IPS-18a (cell line): ENCODE measurements at regions not wholly inside any gene's neighbourhood (a gene's known extent, or its start where the extent isn't known, plus 50 kb on each side); places are given as distances from the start of the nearest gene placed in this dataset.

Experiments used
- H3K27ac ChIP-seq: one replicate; pipeline ENCODE4 v1.5.1; 2013; ENCODE audit warnings: low read length
- H3K27me3 ChIP-seq: one replicate; pipeline ENCODE4 v1.6.1; 2013; ENCODE audit warnings: mild to moderate bottlenecking, low read length; ENCODE audit not compliant: control insufficient read depth, insufficient read depth
- H3K36me3 ChIP-seq: one replicate; pipeline ENCODE4 v1.6.1; 2013; ENCODE audit warnings: low read depth, low read length; ENCODE audit not compliant: control insufficient read depth
- H3K4me1 ChIP-seq: one replicate; pipeline ENCODE4 v1.6.1; 2013; ENCODE audit warnings: low read depth, low read length; ENCODE audit not compliant: control insufficient read depth
- H3K4me3 ChIP-seq: one replicate; pipeline ENCODE4 v1.5.1; 2013; ENCODE audit warnings: low read length
- H3K9ac ChIP-seq: one replicate; pipeline ENCODE4 v1.6.1; 2013; ENCODE audit warnings: mild to moderate bottlenecking, low read length, moderate library complexity
- H3K9me3 ChIP-seq: one replicate; pipeline ENCODE4 v1.6.1; 2013; ENCODE audit warnings: low read depth, low read length; ENCODE audit not compliant: control insufficient read depth

DNA sequence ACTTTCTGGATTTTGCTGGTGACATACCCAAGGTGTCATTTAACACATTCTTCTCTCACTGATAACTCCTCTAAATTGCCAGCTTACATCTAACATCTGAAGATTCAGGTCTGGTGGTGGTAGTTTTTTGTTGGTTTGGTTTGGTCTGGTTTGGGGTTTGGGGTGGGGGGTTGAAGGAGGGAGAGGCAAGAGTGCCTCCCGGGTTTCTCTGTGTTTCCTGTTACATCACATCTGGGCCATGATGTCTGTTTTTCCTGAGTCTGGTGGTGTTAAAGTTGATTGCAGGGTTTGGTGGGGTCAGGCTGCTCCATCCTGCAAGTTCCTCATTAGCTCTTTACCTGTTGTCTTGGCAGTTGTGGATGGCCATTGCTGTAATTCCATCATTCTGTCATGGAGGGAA is 155.8 kb upstream of the UBL3 start:
- H3K9me3 ChIP-seq = no peaks in the 10 kb centered on the region

DNA sequence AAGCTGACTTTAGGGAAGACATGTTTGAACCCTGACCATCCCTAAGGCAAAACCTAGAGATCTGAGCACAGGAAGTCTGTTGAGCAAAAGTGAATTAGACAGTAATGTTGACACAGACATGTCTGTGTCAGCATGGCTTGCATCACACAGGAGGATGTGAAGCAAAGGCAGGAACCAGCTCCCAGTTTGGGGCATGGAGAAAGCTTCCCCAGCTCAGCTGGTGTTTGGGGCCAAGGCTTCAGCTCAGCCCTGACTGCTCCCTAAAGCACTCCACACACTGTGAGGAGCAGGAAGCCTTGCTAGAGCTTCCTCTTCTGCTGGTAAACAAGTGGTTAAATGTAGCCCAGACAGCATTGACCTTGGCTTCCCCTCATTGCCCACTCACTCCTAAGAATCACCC is 153.8 kb upstream of the UBL3 start:
- Histone ChIP-seq H3K4me3 (no peak overlapping the region), H3K27ac (no peak overlapping the region), H3K4me1 (no peaks in the 10 kb centered on the region), H3K36me3 (no peaks in the 10 kb centered on the region), H3K9me3 (no peaks in the 10 kb centered on the region), H3K27me3 (no peaks in the 10 kb centered on the region), H3K9ac (no peak overlapping the region)

More for the DNA sequence above, 155.8 kb upstream of the UBL3 start:
- no peak overlapping the region for H3K4me3 ChIP-seq
- no peaks in the 10 kb centered on the region for H3K27me3 ChIP-seq
- H3K9ac ChIP-seq = no peak overlapping the region
- H3K27ac ChIP-seq = no peak overlapping the region
- H3K36me3 ChIP-seq = no peaks in the 10 kb centered on the region
- H3K4me1 ChIP-seq = no peaks in the 10 kb centered on the region

DNA sequence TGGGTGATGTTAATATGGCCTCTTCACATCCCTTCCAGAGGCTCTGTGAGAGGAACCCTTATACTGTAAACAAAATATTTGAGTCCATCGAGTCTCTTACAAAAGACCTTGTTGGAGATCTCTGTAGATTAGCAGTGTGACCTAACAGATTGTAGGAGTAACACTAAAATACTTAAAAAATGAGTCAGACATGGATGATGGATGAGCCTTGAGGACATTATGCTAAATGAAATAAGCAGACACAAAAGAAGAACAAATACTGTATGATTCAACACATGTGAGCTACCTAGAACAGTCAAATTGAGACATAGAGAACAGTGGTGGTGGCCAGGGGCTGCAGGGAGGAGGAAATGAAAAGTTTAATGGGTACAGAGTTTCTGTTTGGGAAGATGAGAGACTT is 152.2 kb upstream of the UBL3 start:
- Histone ChIP-seq H3K27ac (no peak overlapping the region), H3K27me3 (no peaks in the 10 kb centered on the region), H3K4me3 (no peak overlapping the region), H3K9me3 (no peaks in the 10 kb centered on the region), H3K9ac (no peak overlapping the region), H3K36me3 (no peaks in the 10 kb centered on the region), H3K4me1 (no peaks in the 10 kb centered on the region)

DNA sequence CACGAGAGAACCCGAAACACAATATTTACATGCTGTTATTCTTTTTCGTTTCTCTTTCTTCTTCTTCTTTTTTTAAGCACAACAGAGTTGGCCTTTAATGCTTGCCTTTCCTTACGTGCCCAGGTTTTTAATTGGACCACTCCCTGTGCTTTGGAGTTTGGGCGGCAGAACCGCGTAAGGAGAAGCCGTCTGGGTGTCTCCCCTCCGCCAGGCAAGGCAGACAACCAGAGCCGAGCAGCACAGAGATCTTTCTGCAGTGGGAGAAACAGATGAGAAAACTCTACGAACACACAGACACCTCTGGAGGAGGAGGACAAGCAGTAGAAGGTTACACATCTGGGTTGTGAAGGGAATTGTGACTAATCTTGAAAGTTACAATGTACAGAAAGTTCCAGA is 150.0 kb upstream of the UBL3 start:
- Histone ChIP-seq H3K27me3 (no peaks in the 10 kb centered on the region), H3K4me3 (no peak overlapping the region), H3K27ac (no peak overlapping the region), H3K4me1 (no peaks in the 10 kb centered on the region), H3K36me3 (no peaks in the 10 kb centered on the region), H3K9me3 (no peaks in the 10 kb centered on the region), H3K9ac (no peak overlapping the region)

DNA sequence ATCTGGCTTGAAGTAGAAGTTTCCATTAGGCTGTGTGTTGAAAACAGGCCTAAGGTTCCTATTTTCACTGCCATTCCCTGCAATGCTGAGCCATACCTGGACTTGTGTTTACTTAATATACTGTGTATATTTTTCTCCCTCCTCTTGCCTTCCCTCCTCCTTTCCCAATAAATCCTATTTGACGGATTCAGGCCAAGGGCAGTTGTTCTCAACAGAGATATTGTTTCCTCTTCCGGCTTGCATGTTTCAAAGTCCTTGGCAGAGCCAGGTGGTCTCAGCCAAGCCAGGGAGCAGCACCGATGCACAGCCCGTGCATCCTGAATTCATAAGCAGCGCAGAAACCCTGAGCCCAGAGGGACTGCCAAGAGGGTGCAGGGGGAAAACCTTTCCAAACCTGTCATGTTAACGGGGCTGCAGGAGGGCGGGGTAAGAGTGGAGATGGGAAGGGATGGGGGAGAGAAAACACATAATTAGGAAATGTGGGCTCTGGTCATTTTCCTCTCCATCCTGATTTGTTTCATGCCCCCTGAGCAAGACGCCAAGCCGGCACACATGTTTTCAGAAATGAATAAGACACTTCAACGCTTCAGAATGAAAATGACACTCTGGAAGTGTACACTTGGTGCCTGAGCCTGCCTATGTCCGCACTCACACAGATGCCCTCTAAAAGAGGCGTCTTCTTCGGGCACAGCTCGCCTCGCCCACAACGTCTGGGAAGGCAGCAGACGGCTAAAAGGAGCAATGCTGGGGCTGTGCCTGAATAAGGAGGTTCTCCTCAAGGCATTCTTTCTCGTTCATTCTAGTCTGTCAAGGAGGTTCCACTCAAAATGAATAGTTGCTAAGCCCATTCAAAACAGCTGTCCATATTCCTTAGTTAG is 149.3 kb upstream of the UBL3 start:
- Histone ChIP-seq H3K4me1 (no peaks in the 10 kb centered on the region), H3K9ac (no peak overlapping the region), H3K4me3 (no peak overlapping the region), H3K27me3 (no peaks in the 10 kb centered on the region), H3K27ac (no peak overlapping the region), H3K9me3 (no peaks in the 10 kb centered on the region), H3K36me3 (no peaks in the 10 kb centered on the region)

DNA sequence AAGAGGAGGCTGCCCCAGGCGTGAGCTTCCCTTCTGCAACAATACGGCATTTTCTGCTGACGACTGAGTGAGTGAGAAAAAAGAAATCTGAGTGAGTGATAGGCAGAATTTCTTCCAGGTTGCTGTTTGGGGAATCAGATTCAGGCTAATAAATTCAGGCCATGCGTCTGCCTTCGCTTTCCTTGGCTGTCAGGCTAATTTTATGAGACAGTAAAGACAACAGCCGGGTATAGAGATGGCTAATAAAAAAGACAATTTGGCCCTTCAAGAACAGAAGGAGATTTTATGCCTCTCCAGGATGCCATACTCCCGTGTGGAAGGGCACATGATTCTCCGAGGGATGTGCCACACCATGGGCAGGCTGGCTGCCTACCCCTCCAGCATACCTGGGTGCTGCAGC is 145.9 kb upstream of the UBL3 start:
- H3K27ac ChIP-seq = no peak overlapping the region
- H3K27me3 ChIP-seq = no peaks in the 10 kb centered on the region
- H3K36me3 ChIP-seq = no peaks in the 10 kb centered on the region
- H3K9me3 ChIP-seq = no peaks in the 10 kb centered on the region
- H3K4me1 ChIP-seq = no peaks in the 10 kb centered on the region
- H3K9ac ChIP-seq = no peak overlapping the region
- no peak overlapping the region for H3K4me3 ChIP-seq

DNA sequence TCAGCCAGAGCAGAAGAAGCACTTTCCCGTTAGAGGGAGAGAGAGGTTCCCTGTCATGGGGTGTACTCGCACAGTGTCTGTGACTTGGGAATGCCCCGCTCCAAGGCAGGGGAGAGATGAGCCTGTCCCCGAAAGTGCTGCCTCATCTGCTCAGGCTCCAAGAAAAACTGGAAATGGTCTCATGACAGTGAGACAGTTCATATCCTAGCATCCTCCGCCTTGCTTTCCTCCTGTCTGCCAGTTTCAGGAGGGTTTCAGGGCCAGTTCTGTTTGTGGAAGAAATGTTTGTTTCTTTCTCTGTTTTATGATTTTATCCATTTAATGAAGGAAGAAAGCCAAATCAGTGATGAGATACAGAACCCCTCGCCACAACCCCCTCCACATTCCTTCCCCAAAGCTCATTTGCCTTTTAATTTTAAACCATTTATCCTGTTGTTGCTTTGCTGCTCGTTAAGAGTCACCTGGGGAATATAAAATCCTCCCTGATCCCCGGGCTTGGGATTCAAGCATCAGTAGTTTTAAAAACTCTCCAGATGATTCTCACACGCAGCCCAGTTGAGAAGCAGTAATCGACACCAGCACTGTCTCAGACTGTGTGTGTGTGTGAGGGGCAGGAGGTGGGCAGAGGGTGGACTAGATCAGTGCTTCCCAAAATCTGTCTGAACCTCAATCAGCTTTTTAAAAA is 144.6 kb upstream of the UBL3 start:
- Histone ChIP-seq H3K9me3 (no peaks in the 10 kb centered on the region), H3K9ac (no peak overlapping the region), H3K36me3 (no peaks in the 10 kb centered on the region), H3K27me3 (no peaks in the 10 kb centered on the region), H3K27ac (no peak overlapping the region), H3K4me1 (no peaks in the 10 kb centered on the region), H3K4me3 (no peak overlapping the region)

DNA sequence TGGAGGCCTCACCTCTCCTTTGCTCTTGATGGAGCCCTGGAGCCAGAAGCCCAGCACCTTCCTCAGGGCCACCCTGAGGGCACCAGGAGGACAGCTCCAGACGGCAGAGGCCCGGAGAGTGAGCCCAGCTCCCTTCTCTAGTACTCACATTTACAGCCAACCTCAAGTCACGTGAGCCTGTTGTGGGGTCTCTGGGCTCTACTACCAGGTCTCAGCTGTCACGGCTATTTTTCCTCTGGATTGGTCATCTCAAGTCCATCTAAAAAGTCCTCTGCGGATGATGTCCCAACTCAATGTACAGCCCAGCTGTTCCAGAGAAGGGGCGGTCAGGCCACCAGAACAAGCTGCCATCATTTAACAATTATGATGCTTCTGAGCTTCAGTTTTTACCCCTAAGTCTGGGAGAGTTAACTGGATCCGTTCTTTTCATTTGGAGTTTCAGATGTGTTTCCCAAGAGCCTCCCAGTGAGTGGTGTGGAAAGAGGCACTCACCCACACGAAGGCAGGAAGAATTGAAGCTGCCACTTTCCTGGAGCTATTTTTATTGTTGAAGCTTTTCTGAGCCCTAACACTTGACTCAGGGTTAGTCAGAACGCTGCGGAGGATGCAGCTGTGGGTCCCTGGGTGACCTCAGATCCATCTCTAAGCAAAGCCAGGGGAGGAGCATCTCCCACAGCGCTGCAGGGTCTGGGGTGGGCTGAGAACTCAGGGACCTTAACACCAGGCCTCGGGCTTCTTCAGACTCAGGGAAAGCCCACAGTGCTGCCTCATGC is 143.5 kb upstream of the UBL3 start:
- no peak overlapping the region for H3K27ac ChIP-seq
- H3K9me3 ChIP-seq = no peaks in the 10 kb centered on the region
- H3K27me3 ChIP-seq = no peaks in the 10 kb centered on the region
- no peak overlapping the region for H3K4me3 ChIP-seq
- H3K9ac ChIP-seq = no peak overlapping the region
- H3K4me1 ChIP-seq = no peaks in the 10 kb centered on the region
- no peaks in the 10 kb centered on the region for H3K36me3 ChIP-seq

DNA sequence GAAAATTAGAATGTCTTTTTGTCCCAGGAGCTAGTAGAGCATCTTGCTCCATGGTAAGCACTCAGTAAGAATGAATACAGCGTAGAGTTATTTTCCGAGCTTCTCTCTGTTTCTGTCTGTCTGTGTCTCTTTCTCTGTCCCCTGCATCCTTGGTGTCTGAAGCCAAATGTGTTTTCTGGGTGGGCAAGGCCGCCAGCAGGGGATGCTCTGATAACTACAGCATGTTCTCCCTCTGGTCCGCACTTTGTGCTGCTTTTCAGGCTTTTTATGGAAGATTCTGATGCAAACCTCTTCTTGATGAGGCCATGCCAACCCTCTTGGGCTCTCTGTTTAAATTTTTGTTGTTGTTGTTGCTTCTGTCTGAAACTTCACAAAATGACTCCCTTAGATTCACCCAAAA is 142.8 kb upstream of the UBL3 start:
- H3K9ac ChIP-seq = no peak overlapping the region

DNA sequence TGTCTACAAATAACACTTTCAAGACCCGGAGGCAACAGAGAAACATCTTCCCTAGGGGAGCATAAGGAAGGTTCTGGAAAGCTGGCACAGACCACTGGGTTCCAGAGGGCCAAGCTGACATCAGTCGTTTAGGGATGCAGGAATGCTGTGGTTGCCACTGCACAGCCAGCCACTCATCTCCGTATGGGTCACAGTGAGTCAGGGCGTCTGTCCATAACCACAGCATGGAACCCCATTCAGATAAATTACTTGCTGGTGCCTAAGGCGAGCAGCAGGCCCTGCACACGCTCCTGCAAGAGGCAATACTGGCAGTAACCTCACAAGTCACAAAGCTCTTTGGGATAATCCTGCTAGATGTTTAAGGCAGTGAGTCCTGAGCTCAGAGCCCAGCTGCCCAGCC is 140.9 kb upstream of the UBL3 start:
- Histone ChIP-seq H3K4me3 (no peak overlapping the region), H3K27me3 (no peaks in the 10 kb centered on the region), H3K9ac (no peak overlapping the region), H3K27ac (no peak overlapping the region), H3K9me3 (no peaks in the 10 kb centered on the region), H3K4me1 (no peaks in the 10 kb centered on the region), H3K36me3 (no peaks in the 10 kb centered on the region)

More for the DNA sequence above, 142.8 kb upstream of the UBL3 start:
- Histone ChIP-seq H3K4me3 (no peak overlapping the region), H3K36me3 (no peaks in the 10 kb centered on the region), H3K27ac (no peak overlapping the region), H3K9me3 (no peaks in the 10 kb centered on the region), H3K4me1 (no peaks in the 10 kb centered on the region), H3K27me3 (no peaks in the 10 kb centered on the region)

DNA sequence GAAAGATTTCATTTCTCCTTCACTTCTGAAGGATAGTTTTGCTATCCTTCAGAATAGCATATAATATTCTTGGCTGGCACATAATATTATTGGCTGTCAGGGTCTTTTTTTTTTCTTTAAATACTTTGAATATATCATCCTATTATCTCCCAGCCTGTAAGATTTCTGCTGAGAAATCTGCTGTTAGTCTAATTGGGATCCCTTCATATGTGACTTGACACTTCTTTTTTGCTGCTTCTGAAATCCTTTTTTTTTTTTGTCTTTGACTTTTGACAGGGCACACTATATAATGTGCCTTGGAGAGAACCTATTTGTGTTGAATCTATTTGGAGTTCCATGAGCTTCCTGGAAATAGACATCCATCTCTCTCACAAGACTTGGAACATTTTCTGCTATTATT is 136.9 kb upstream of the UBL3 start:
- Histone ChIP-seq H3K4me3 (no peak overlapping the region), H3K9me3 (no peaks in the 10 kb centered on the region), H3K9ac (no peak overlapping the region), H3K36me3 (no peaks in the 10 kb centered on the region), H3K4me1 (no peaks in the 10 kb centered on the region), H3K27me3 (no peaks in the 10 kb centered on the region), H3K27ac (no peak overlapping the region)
